Pancreas (tissue), 10 donors: ENCODE measurements at regions not wholly inside any gene's neighbourhood (a gene's known extent, or its start where the extent isn't known, plus 50 kb on each side); places are given as distances from the start of the nearest gene placed in this dataset.

Source experiments
- ATAC-seq, 4 donors: fragments of 200-7000 bp; cut with Tn5 transposase; one replicate each; pipeline versions ENCODE4 v1.8.0 to v1.9.1; 2020; ENCODE audit warnings: mild to moderate bottlenecking in 4 of 4, moderate library complexity in 4 of 4
- DNase-seq, 6 donors: peaks; one replicate each; pipeline ENCODE4 v3.0.0-alpha.2; 2020
- FAIRE-seq: peaks from 2 replicates; lab custom pipeline; 2012; peaks lifted over from hg19 to GRCh38; lab: Jason Lieb, UNC
- H3K27ac ChIP-seq, 4 donors: fragments of 200-600 bp; sonication (generic); 1 replicate in 3 of 4; 2 replicates in 1 of 4; pipeline versions ENCODE4 v1.5.0 to v1.8.0; 2020
- H3K27me3 ChIP-seq, 4 donors: fragments of 200-600 bp; one replicate each; pipeline ENCODE4 v1.8.0; 2021
- H3K36me3 ChIP-seq, 3 donors: fragments of 200-600 bp; sonication (generic) in 1 of 3; one replicate each; pipeline versions ENCODE4 v1.5.0 to v1.8.0; 2020 to 2021
- H3K4me1 ChIP-seq, 3 donors: fragments of 200-600 bp; one replicate each; pipeline ENCODE4 v1.8.0; 2021
- H3K4me3 ChIP-seq, 4 donors: fragments of 200-600 bp; sonication (generic) in 2 of 4; one replicate each; pipeline versions ENCODE4 v1.5.0 to v1.8.0; 2020 to 2021
- H3K9me3 ChIP-seq, 4 donors: fragments of 200-600 bp; one replicate each; pipeline ENCODE4 v1.8.0; 2021
- WGBS, 2 donors: extraction: QIAGEN DNeasy Blood & Tissue Kit; methylation state at CpG; one replicate each; pipeline ENCODE4 v1.1.7; 2013; 5-methylcytosine and 5-hydroxymethylcytosine counted together
- intact Hi-C, 3 donors: fragments of 100-400 bp; cut with DNase I; formaldehyde crosslinking; loops; one replicate each; pipeline versions ENCODE4 v1.11.1 to v1.14.2; 2022
- TF ChIP-seq, protein P1 (sequence below), 4 donors: fragments of 200-600 bp; sonication (generic) in 3 of 4; IDR thresholded peaks; one replicate each; pipeline versions ENCODE4 v1.5.0 to v1.8.0; 2021; ENCODE audit warnings: antibody characterized with exemption in 4 of 4
- donor health status: healthy with polysubstance abuse.
- donor health status: DM: no; HTN: no; CAD: no; lungs with moderate emphysema.
- donor health status: DM: no; HTN: no; CAD: no.
- donor health status: control.
- donor health status: control.
- donor health status: Bipolar disorder and iron deficiency.
- donor health status: DM: yes; HTN: yes; CAD: no.
- donor health status: DM: no; HTN: no; CAD: no.
- donor health status: DM: no; HTN: no; CAD: no.
- donor health status: DM: yes; HTN: yes; CAD: no.

DNA sequence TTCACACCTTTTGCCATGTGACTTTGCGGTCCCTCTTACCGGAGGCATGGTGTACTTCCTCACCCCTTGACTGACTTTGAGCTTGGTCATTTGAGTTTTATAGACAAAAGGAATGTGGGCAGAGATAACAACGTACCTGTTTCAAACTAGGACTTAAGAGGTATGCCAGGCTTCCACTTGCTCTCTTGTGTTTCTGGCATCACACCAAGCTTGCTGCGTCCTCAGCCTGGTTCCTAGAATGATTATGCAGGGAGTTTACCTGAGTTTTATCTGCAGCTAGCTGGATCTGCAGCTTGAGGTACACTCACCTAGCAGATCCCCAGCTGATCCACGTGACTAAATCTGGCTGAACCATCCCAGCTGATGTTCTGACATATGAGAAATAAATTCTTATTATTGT lies 66.2 kb downstream of the PLK2 start:
- Histone ChIP-seq H3K27ac (no peak overlapping the region), H3K4me1 (no peaks in the 10 kb centered on the region), H3K36me3 (no peaks in the 10 kb centered on the region), H3K9me3 (no peaks in the 10 kb centered on the region), H3K27me3 (no peaks in the 10 kb centered on the region), H3K4me3 (no peak overlapping the region)
- 38 to 42% methylated on average over 5 of the region's 5 CpGs for WGBS, 2 donors
- intact Hi-C loops, result no loop called here
- TF ChIP-seq, protein P1, sequence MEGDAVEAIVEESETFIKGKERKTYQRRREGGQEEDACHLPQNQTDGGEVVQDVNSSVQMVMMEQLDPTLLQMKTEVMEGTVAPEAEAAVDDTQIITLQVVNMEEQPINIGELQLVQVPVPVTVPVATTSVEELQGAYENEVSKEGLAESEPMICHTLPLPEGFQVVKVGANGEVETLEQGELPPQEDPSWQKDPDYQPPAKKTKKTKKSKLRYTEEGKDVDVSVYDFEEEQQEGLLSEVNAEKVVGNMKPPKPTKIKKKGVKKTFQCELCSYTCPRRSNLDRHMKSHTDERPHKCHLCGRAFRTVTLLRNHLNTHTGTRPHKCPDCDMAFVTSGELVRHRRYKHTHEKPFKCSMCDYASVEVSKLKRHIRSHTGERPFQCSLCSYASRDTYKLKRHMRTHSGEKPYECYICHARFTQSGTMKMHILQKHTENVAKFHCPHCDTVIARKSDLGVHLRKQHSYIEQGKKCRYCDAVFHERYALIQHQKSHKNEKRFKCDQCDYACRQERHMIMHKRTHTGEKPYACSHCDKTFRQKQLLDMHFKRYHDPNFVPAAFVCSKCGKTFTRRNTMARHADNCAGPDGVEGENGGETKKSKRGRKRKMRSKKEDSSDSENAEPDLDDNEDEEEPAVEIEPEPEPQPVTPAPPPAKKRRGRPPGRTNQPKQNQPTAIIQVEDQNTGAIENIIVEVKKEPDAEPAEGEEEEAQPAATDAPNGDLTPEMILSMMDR (IDR thresholded peaks at IDR 0.05), result no peak
- FAIRE-seq (no peak), DNase-seq (no peak), ATAC-seq (no peak)

DNA sequence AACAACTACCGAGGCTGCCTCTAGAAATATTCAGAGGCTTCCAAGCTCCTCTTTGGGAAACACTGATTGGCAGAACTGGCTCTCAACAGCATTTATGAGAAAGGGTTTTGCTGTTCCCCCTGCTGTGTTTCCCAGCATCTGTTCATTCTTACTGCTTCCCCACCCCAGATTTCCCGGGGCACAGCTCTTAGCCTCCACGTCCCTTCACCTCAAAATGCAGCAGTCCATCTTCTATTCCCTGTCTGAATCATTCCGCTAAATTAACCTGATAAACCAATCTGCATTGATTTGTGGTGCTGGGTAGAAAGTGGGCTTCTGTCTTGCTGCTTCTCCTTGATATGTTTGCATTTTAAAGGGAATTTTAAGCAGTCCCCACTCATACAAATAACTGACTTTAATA lies 67.4 kb downstream of the PLK2 start:
- H3K4me1 ChIP-seq, result no peaks in the 10 kb centered on the region
- H3K36me3 ChIP-seq, result no peaks in the 10 kb centered on the region
- 93 to 94% methylated on average over 4 of the region's 4 CpGs for WGBS, 2 donors
- TF ChIP-seq, protein P1 (IDR thresholded peaks at IDR 0.05), result no peak
- intact Hi-C loops, result no loop called here
- DNase-seq (no peak), FAIRE-seq (no peak), ATAC-seq (no peak)
- H3K27me3 ChIP-seq, result no peaks in the 10 kb centered on the region
- no peaks in the 10 kb centered on the region for H3K9me3 ChIP-seq
- H3K4me3 ChIP-seq, result no peak overlapping the region
- no peak overlapping the region for H3K27ac ChIP-seq

GRCh38 chr5:58383448-58383847 lies 76.4 kb downstream of the PLK2 start:
- ATAC-seq (no peak), DNase-seq (no peak), FAIRE-seq (no peak)
- Histone ChIP-seq H3K4me3 (no peak overlapping the region), H3K9me3 (no peaks in the 10 kb centered on the region), H3K36me3 (no peaks in the 10 kb centered on the region), H3K4me1 (no peaks in the 10 kb centered on the region), H3K27ac (no peak overlapping the region), H3K27me3 (no peaks in the 10 kb centered on the region)
- WGBS, 2 donors, result 99% methylated on average over 2 of the region's 2 CpGs
- TF ChIP-seq, protein P1 (IDR thresholded peaks at IDR 0.05), result no peak
- intact Hi-C loops, result no loop called here

GRCh38 chr5:58382131-58382534 lies 77.8 kb downstream of the PLK2 start:
- Histone ChIP-seq H3K27ac (no peak overlapping the region), H3K9me3 (no peaks in the 10 kb centered on the region), H3K4me1 (no peaks in the 10 kb centered on the region), H3K36me3 (no peaks in the 10 kb centered on the region), H3K4me3 (no peak overlapping the region), H3K27me3 (no peaks in the 10 kb centered on the region)
- DNase-seq, result no peak
- TF ChIP-seq, protein P1 (IDR thresholded peaks at IDR 0.05), result no peak
- intact Hi-C loops, result no loop called here
- 72 to 75% methylated on average over 4 of the region's 4 CpGs for WGBS, 2 donors
- no peak for ATAC-seq
- no peak for FAIRE-seq

DNA sequence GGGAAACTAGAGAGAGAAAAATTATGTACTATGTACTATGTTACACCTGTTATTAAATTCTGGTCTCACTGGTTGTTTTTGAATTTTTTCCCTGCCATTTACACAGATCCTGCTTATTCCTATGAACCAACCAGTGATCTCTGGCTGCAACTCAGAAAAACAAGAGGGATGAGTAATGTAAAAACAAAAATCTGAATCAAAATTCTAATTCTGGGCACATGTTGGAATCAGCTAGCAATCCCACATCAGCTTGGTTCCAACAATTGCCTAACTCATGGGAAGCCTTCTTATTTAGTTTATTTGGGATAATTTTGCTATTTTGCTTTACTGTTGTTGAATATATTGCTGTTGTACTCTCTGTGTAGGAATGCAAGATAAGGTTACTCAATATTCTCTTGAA lies 78.3 kb downstream of the PLK2 start:
- no peak for ATAC-seq
- no peaks in the 10 kb centered on the region for H3K9me3 ChIP-seq
- H3K27ac ChIP-seq, result no peak overlapping the region
- H3K4me3 ChIP-seq, result no peak overlapping the region
- H3K4me1 ChIP-seq, result no peaks in the 10 kb centered on the region
- intact Hi-C loops, result no loop called here
- H3K36me3 ChIP-seq, result no peaks in the 10 kb centered on the region
- no peak for FAIRE-seq
- DNase-seq, result no peak
- TF ChIP-seq, protein P1 (IDR thresholded peaks at IDR 0.05), result no peak
- H3K27me3 ChIP-seq, result no peaks in the 10 kb centered on the region
